Lower leg skin (tissue), 3 donors: ENCODE measurements at regions not wholly inside any gene's neighbourhood (a gene's known extent, or its start where the extent isn't known, plus 50 kb on each side); places are given as distances from the start of the nearest gene placed in this dataset.

Source experiments
- CTCF ChIP-seq, 3 donors: fragments of 450-650 bp; IDR thresholded peaks; one replicate each; pipeline ENCODE4 v1.5.1; 2016; ENCODE audit warnings: antibody characterized with exemption in 3 of 3, mild to moderate bottlenecking in 3 of 3, moderate library complexity in 2 of 3
- POLR2A ChIP-seq, 2 donors: fragments of 450-650 bp; IDR thresholded peaks; one replicate each; pipeline ENCODE4 v1.6.1; 2016 to 2017; ENCODE audit warnings: antibody characterized with exemption in 2 of 2, mild to moderate bottlenecking in 1 of 2, moderate library complexity in 1 of 2

- TF ChIP-seq CTCF (IDR thresholded peaks at IDR 0.05): no peak
- TF ChIP-seq POLR2A (IDR thresholded peaks at IDR 0.05): no peak
These were observed 1431.6 kb downstream of the CDH11 start for GRCh38 chr16:63690267-63690666.
